Pons (tissue), 1 donor: ENCODE measurements at regions not wholly inside any gene's neighbourhood (a gene's known extent, or its start where the extent isn't known, plus 50 kb on each side); places are given as distances from the start of the nearest gene placed in this dataset.
"Not testable (repeated sequence)": the region's sequence is repeated elsewhere in the genome, so short reads cannot be mapped to it uniquely, and the experiment has no call there.

Experiments
- DNase-seq: peaks from one replicate; pipeline ENCODE4 v3.0.0-alpha.2; 2016; ENCODE audit warnings: low spot score

- DNase-seq = no peak
Observed at GRCh38 chr10:9285690-9286089, 1231.2 kb downstream of the GATA3 start.

DNA sequence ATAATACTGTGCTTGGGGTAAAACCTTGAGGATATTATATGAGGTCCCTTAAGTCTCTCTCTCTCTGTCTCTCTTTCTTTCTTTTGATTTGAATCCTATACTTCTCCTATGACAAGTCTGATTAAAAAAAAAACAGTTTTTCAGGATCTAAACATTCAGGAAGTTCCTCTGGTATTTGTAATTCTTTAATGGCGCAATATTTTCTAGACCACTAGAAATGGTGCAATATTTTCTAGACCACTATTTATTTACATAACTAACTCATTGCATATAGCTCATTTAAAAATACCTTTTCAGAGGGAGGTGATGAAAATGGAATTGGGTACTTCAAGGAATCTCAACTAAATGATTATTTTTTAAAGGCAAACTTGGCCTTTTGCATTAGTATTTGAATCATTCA, 1235.3 kb downstream of the GATA3 start:
- DNase-seq = no peak

DNA sequence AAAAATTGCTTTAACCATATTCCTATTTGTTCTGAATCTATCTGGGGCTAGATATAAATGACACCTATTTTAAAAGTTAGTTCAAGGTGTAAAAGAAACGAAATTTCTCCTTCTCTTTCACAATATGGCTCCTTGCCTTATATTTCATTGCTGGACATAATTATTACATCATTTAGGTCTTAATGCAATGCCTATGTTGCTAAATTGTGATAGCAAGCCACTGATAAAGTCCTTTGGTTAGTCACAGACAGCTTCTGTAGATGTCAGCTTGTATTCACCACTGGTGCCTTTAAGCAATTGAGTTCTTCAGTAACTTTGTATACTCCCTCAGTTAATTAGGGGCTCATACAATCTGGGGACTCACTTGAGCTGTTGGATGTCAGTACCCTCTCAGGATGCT, 1236.6 kb downstream of the GATA3 start:
- no peak for DNase-seq

DNA sequence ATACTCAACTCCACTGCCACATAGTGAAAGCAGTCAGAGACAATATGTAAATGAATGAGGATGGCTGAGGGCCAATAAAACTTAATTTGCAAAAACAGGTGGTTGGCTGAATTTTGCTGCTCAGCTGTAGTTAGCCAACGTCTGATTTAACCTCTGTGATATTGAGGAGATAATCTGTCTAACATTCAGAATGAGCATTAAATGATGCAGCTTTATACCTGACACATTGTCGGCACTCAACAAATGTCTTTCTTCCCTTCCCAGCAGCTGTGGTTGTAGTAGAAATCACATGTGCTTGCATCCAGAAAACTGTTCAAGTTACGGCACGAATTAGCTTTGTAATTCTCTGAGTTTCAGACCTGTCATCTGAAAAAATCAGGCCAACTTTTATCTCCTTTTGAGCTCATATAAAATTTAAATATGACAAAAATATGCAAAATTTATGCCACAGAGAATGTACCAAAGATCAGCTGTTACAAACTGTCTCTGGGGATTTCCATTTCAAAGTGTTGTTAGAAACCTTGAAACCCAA, 1239.7 kb downstream of the GATA3 start:
- no peak for DNase-seq

DNA sequence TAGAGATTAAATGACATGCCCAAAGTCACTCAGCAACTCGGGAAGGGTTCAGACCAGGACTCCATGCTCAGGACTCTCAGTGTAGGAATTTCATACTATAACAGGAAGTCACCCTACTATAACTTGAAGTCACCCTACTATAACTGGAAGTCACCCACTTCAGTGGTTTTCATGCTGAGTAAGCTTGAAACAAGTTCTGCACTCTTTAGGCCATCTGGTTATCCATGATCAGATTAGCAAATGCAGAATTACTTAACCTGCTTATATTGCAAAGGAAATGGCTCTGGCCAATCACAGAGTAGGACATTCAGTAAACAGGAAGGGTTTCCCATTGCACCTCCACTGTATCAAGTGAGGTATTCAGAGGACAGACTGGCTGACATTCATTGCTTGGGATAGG, 1240.4 kb downstream of the GATA3 start:
- DNase-seq = no peak

DNA sequence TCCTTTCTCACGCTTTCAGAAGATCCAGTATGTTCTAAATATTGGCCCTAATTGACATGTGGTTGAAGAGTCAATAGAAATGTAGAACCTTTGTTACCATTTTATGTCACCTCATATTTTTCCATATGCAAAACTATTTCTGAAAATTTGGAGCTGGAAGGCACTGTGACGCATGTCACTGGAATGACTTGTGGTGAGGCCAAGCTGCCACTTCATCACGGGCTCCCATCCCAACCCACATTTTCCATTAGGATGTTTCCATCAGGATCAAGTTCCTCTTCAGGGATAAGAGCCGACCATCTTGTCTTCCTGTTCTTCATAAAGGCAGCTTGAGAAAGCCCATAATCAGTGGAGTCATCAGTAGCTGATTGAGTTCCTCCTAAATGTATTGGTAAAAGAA, 1241.7 kb downstream of the GATA3 start:
- no peak for DNase-seq

DNA sequence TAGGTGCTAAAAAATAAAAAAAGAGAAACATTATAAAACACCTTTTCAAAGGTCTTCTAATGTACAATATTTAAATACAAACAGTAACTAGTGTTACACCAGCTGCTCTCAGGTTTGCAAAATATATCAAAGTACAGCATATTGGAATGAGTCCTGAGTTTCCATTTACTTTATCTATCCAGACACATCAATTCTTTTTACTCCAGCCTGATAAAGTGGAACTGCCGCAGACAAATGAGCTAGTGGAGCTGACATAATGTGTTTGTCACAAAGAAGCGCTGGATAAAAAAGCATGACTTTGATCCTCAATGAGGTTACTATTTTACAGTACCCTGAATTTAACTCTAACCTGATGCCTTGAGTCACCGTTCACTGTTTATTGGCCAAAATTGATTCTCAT, 1243.1 kb downstream of the GATA3 start:
- no peak for DNase-seq

DNA sequence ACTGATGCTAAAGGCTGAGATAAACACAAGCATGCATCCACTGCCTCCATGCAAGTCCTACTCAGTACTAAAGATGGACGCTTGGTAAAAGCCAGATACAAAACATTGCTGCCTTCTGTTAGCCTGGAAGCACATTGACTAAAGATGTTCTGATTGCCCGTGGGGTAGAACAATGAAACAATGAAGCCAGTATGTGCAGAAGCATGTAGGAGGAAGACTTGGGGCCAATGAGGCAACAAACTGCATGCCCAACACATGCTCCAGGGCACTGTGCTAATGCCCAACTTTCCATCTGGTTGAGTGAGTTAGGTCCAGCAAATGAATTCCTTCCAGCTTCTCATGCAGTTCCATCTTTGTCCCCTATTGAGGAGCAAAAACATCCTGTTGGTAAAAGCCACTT, 1245.5 kb downstream of the GATA3 start:
- peak; percentile 62 for DNase-seq

GRCh38 chr10:9301148-9301547, 1246.7 kb downstream of the GATA3 start:
- DNase-seq = peak; percentile 65

GRCh38 chr10:9301554-9301953, 1247.1 kb downstream of the GATA3 start:
- DNase-seq = no peak

DNA sequence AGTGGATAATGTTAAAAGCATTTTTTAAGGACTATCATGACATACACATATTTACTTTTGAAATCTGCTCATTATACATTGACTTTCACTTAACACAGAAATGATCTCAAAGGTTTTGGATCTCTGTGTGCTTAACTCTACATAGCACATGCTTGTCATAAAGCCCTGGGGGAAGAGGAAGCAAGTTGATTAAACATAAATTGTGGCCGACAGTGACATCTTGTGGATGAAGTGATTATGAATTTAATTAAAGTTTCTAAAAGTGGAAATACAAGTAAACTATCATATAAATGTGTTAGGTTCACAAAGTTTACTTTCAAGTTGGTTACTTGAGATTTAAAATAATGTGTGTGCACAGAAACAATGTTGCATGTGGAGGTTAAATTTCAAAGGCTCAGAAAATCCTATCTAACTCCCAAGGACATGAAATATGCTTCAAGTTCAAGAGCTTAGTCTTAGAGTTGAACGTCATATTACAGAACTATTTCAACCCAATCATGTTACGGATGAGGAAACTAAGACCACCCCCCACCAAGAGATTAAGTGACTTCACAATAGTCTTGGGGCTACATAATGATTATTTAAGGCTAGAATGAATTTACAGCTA, 1247.8 kb downstream of the GATA3 start:
- peak; percentile 87 for DNase-seq

DNA sequence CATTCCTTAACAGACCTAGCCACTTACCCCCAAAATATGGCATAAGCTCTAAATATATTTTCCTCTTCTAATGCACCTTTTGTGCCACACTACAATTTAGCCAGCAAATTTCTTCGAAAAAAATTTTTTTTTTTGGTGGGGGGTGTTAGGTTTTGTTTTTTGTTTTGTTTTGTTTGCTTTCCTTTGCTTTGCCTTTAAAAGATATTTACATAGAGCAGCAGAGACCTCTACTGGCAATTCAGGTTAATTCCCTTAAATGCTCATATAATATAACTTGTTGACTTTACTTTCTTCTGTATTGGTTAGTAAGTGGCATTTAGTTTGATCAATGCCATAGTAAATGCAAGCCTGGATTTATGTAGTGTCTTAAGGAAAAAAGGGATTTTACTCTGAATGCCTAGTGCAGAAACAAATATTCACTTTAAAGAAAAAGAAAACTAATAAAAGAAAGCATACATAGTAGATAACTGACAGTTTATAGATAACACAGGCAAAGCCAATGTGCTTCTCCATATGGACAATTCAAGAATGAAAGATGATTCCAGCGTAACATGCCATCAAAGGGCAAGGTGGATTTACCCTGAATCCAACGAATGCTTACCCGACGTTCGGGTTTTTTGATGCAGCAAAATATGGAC, 1250.6 kb downstream of the GATA3 start:
- peak; percentile 37 for DNase-seq

GRCh38 chr10:9311702-9312499, 1257.4 kb downstream of the GATA3 start:
- DNase-seq = no peak

DNA sequence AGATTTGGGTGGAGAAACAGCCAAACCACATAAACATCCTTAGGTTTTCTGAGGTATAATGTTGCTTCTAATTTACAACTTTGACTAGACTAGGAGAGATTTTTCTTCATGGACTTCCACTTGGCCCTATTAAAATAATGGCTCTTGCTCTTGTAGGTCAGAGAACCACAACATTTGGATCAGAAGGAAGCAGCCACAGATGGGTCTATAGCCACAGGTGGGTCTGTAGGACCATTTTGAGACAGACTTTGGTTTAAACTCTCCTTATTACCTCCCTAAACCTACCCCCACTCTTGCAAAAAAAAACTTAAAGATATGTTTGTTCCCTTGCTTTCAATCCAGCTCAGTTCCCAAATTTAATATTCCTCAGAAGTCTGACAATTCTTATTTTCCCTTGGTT, 1260.8 kb downstream of the GATA3 start:
- no peak for DNase-seq

GRCh38 chr10:9331583-9332008, 1277.1 kb downstream of the GATA3 start:
- peak; percentile 49 for DNase-seq

GRCh38 chr10:9334270-9334669, 1279.8 kb downstream of the GATA3 start:
- no peak for DNase-seq

GRCh38 chr10:9339716-9340115, 1285.2 kb downstream of the GATA3 start:
- DNase-seq = no peak

DNA sequence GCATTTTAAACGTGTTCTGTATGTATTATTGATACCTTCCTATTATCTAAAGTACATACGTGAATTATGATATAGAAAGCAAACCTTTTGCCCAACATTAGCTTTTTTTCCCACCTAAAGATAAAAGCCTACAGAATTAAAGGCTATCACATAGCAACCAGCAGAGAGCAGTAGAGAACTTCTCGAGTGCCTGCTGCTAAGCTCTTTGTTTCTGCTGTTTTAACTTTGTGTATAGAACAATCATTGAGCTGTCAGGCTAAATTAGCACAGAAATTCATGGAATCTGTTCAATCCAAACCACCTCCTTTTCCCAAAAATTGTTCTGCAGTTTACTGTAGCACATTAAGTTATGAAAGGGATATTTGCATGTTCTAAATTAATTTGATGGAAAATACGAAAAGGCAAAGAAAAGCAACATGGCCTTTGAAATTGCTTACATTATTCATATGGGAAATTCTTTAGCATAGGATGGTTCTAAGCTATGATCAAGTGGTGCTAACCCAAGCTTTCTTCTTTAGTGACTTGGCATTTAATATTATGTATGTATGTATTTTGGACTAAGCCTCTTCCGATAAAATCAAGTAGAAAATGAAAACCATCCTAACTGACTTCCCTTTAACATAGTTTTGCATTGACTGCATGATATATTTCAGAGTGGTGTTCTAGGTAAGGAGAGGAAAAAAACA, 1288.5 kb downstream of the GATA3 start:
- peak; percentile 65 for DNase-seq

GRCh38 chr10:9347933-9348332, 1293.4 kb downstream of the GATA3 start:
- DNase-seq = not testable (repeated sequence)

GRCh38 chr10:9357471-9357870, 1303.0 kb downstream of the GATA3 start:
- no peak for DNase-seq

DNA sequence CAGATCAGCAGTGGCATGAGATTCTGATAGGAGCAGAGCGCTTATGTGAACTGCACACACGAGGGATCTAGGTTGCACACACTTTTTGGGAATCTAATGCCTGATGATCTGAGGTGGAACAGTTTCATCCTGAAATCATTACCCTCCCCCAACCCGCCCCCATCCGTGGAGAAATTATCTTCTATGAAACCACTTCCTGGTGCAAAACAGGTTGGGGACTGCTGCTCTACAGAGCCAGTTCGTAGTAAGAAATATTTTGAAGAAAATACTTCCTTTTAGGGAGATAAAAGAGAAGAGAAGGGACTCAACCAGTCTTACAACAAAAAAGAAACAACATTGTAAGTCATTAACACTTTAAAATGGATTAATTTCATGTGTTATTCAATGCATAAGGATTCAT, 1308.2 kb downstream of the GATA3 start:
- no peak for DNase-seq

- no peak for DNase-seq
Observed at GRCh38 chr10:9379183-9379582, 1324.7 kb downstream of the GATA3 start.
